ENCODE measurements at regions not wholly inside any gene's neighbourhood (a gene's known extent, or its start where the extent isn't known, plus 50 kb on each side); places are given as distances from the start of the nearest gene placed in this dataset.
A peak's percentile ranks its signal among the peaks of the same experiment; 100 is the strongest.

- peaks cover 3% of the 10 kb centered on the region for H3K4me1 Mint-ChIP-seq (ENCODE audit: low read depth)
- no peak overlapping the region for H3K27ac Mint-ChIP-seq
- no peaks in the 10 kb centered on the region for H3K36me3 Mint-ChIP-seq (ENCODE audit: low read depth)
- no peaks in the 10 kb centered on the region for H3K9me3 Mint-ChIP-seq
- H3K4me3 Mint-ChIP-seq = no peak overlapping the region
- H3K27me3 Mint-ChIP-seq (ENCODE audit: low read depth) = no peaks in the 10 kb centered on the region
Measured at GRCh38 chr13:22018836-22019210, 347.9 kb downstream of the FGF9 start.

GRCh38 chr13:22024381-22024994, 353.6 kb downstream of the FGF9 start:
- no peaks in the 10 kb centered on the region for H3K36me3 Mint-ChIP-seq (ENCODE audit: low read depth)
- H3K9me3 Mint-ChIP-seq = no peaks in the 10 kb centered on the region
- no peak overlapping the region for H3K4me3 Mint-ChIP-seq
- peak overlapping the region; percentile 16 for H3K27ac Mint-ChIP-seq
- H3K4me1 Mint-ChIP-seq (ENCODE audit: low read depth) = no peaks in the 10 kb centered on the region
- H3K27me3 Mint-ChIP-seq (ENCODE audit: low read depth) = no peaks in the 10 kb centered on the region

- no peak overlapping the region for H3K4me3 Mint-ChIP-seq
- H3K27ac Mint-ChIP-seq = no peak overlapping the region
- H3K36me3 Mint-ChIP-seq (ENCODE audit: low read depth) = no peaks in the 10 kb centered on the region
Measured at GRCh38 chr13:22027566-22027965, 356.7 kb downstream of the FGF9 start.

GRCh38 chr13:22028831-22029230, 358.0 kb downstream of the FGF9 start:
- Mint-ChIP-seq H3K36me3 (ENCODE audit: low read depth) (no peaks in the 10 kb centered on the region), H3K9me3 (no peaks in the 10 kb centered on the region), H3K4me3 (no peak overlapping the region), H3K27me3 (ENCODE audit: low read depth) (no peaks in the 10 kb centered on the region), H3K4me1 (ENCODE audit: low read depth) (no peaks in the 10 kb centered on the region), H3K27ac (no peak overlapping the region)

More at GRCh38 chr13:22027566-22027965, 356.7 kb downstream of the FGF9 start:
- H3K4me1 Mint-ChIP-seq (ENCODE audit: low read depth) = no peaks in the 10 kb centered on the region
- no peaks in the 10 kb centered on the region for H3K27me3 Mint-ChIP-seq (ENCODE audit: low read depth)
- H3K9me3 Mint-ChIP-seq = no peaks in the 10 kb centered on the region

GRCh38 chr13:22030321-22030720, 359.4 kb downstream of the FGF9 start:
- H3K27ac Mint-ChIP-seq = no peak overlapping the region
- no peaks in the 10 kb centered on the region for H3K4me1 Mint-ChIP-seq (ENCODE audit: low read depth)
- H3K9me3 Mint-ChIP-seq = no peaks in the 10 kb centered on the region
- no peak overlapping the region for H3K4me3 Mint-ChIP-seq
- H3K36me3 Mint-ChIP-seq (ENCODE audit: low read depth) = no peaks in the 10 kb centered on the region
- H3K27me3 Mint-ChIP-seq (ENCODE audit: low read depth) = peaks cover under 1% of the 10 kb centered on the region

- H3K9me3 Mint-ChIP-seq = no peaks in the 10 kb centered on the region
- H3K27ac Mint-ChIP-seq = no peak overlapping the region
- H3K27me3 Mint-ChIP-seq (ENCODE audit: low read depth) = peaks cover 5% of the 10 kb centered on the region
- H3K4me1 Mint-ChIP-seq (ENCODE audit: low read depth) = no peaks in the 10 kb centered on the region
- no peaks in the 10 kb centered on the region for H3K36me3 Mint-ChIP-seq (ENCODE audit: low read depth)
- no peak overlapping the region for H3K4me3 Mint-ChIP-seq
Measured at GRCh38 chr13:22031702-22032286, 360.9 kb downstream of the FGF9 start.

GRCh38 chr13:22032905-22033304, 362.0 kb downstream of the FGF9 start:
- no peaks in the 10 kb centered on the region for H3K9me3 Mint-ChIP-seq
- H3K36me3 Mint-ChIP-seq (ENCODE audit: low read depth) = no peaks in the 10 kb centered on the region
- H3K27me3 Mint-ChIP-seq (ENCODE audit: low read depth) = peaks cover 5% of the 10 kb centered on the region
- H3K4me3 Mint-ChIP-seq = no peak overlapping the region
- H3K27ac Mint-ChIP-seq = no peak overlapping the region
- H3K4me1 Mint-ChIP-seq (ENCODE audit: low read depth) = no peaks in the 10 kb centered on the region

GRCh38 chr13:22039961-22040360, 369.1 kb downstream of the FGF9 start:
- H3K36me3 Mint-ChIP-seq (ENCODE audit: low read depth) = no peaks in the 10 kb centered on the region
- H3K27me3 Mint-ChIP-seq (ENCODE audit: low read depth) = peaks cover 5% of the 10 kb centered on the region
- H3K27ac Mint-ChIP-seq = no peak overlapping the region
- no peaks in the 10 kb centered on the region for H3K9me3 Mint-ChIP-seq
- H3K4me3 Mint-ChIP-seq = no peak overlapping the region
- H3K4me1 Mint-ChIP-seq (ENCODE audit: low read depth) = peaks cover 2% of the 10 kb centered on the region

GRCh38 chr13:22040810-22041364, 370.0 kb downstream of the FGF9 start:
- Mint-ChIP-seq H3K27me3 (ENCODE audit: low read depth) (no peaks in the 10 kb centered on the region), H3K27ac (no peak overlapping the region), H3K36me3 (ENCODE audit: low read depth) (no peaks in the 10 kb centered on the region)

GRCh38 chr13:22041741-22042140, 370.9 kb downstream of the FGF9 start:
- H3K27ac Mint-ChIP-seq = no peak overlapping the region
- no peaks in the 10 kb centered on the region for H3K36me3 Mint-ChIP-seq (ENCODE audit: low read depth)
- H3K27me3 Mint-ChIP-seq (ENCODE audit: low read depth) = no peaks in the 10 kb centered on the region
- no peaks in the 10 kb centered on the region for H3K9me3 Mint-ChIP-seq
- H3K4me3 Mint-ChIP-seq = peak overlapping the region; percentile 45
- H3K4me1 Mint-ChIP-seq (ENCODE audit: low read depth) = peaks cover 2% of the 10 kb centered on the region

More at GRCh38 chr13:22040810-22041364, 370.0 kb downstream of the FGF9 start:
- Mint-ChIP-seq H3K9me3 (no peaks in the 10 kb centered on the region), H3K4me1 (ENCODE audit: low read depth) (peaks cover 2% of the 10 kb centered on the region), H3K4me3 (peak overlapping the region; percentile 84)

GRCh38 chr13:22047082-22047784, 376.4 kb downstream of the FGF9 start:
- no peaks in the 10 kb centered on the region for H3K9me3 Mint-ChIP-seq
- H3K27me3 Mint-ChIP-seq (ENCODE audit: low read depth) = no peaks in the 10 kb centered on the region
- peaks cover 9% of the 10 kb centered on the region for H3K4me1 Mint-ChIP-seq (ENCODE audit: low read depth)
- no peak overlapping the region for H3K27ac Mint-ChIP-seq
- H3K36me3 Mint-ChIP-seq (ENCODE audit: low read depth) = no peaks in the 10 kb centered on the region
- no peak overlapping the region for H3K4me3 Mint-ChIP-seq

- H3K27ac Mint-ChIP-seq = no peak overlapping the region
- no peaks in the 10 kb centered on the region for H3K36me3 Mint-ChIP-seq (ENCODE audit: low read depth)
- peaks cover 9% of the 10 kb centered on the region for H3K4me1 Mint-ChIP-seq (ENCODE audit: low read depth)
- no peak overlapping the region for H3K4me3 Mint-ChIP-seq
- H3K27me3 Mint-ChIP-seq (ENCODE audit: low read depth) = no peaks in the 10 kb centered on the region
- no peaks in the 10 kb centered on the region for H3K9me3 Mint-ChIP-seq
Measured at GRCh38 chr13:22047785-22048104, 376.9 kb downstream of the FGF9 start.

- Mint-ChIP-seq H3K9me3 (no peaks in the 10 kb centered on the region), H3K36me3 (ENCODE audit: low read depth) (no peaks in the 10 kb centered on the region), H3K27me3 (ENCODE audit: low read depth) (no peaks in the 10 kb centered on the region), H3K27ac (no peak overlapping the region), H3K4me3 (no peak overlapping the region), H3K4me1 (ENCODE audit: low read depth) (peaks cover 7% of the 10 kb centered on the region)
Measured at GRCh38 chr13:22049384-22049783, 378.5 kb downstream of the FGF9 start.

GRCh38 chr13:22050951-22051563, 380.2 kb downstream of the FGF9 start:
- Mint-ChIP-seq H3K9me3 (peaks cover 10% of the 10 kb centered on the region), H3K27ac (no peak overlapping the region), H3K4me1 (ENCODE audit: low read depth) (peaks cover 7% of the 10 kb centered on the region), H3K36me3 (ENCODE audit: low read depth) (no peaks in the 10 kb centered on the region), H3K4me3 (no peak overlapping the region), H3K27me3 (ENCODE audit: low read depth) (no peaks in the 10 kb centered on the region)

GRCh38 chr13:22053053-22053452, 382.2 kb downstream of the FGF9 start:
- peaks cover 15% of the 10 kb centered on the region for H3K9me3 Mint-ChIP-seq
- peaks cover 7% of the 10 kb centered on the region for H3K4me1 Mint-ChIP-seq (ENCODE audit: low read depth)
- H3K4me3 Mint-ChIP-seq = no peak overlapping the region
- no peaks in the 10 kb centered on the region for H3K36me3 Mint-ChIP-seq (ENCODE audit: low read depth)
- H3K27me3 Mint-ChIP-seq (ENCODE audit: low read depth) = no peaks in the 10 kb centered on the region
- H3K27ac Mint-ChIP-seq = no peak overlapping the region
